Adipocyte (in vitro differentiated cells): ENCODE measurements at regions not wholly inside any gene's neighbourhood (a gene's known extent, or its start where the extent isn't known, plus 50 kb on each side); places are given as distances from the start of the nearest gene placed in this dataset.

Experiments
- DNase-seq: peaks from one replicate; pipeline ENCODE4 v3.0.0-alpha.2; 2015; ENCODE audit warnings: low read depth
- H3K27me3 ChIP-seq: replicated peaks from 2 replicates; pipeline ENCODE4 v1.7.0; 2013; ENCODE audit warnings: mild to moderate bottlenecking, low read length, moderate library complexity; ENCODE audit not compliant: control insufficient read depth, insufficient read depth
- H3K36me3 ChIP-seq: 2 replicates; pipeline ENCODE4 v1.7.0; 2013; ENCODE audit warnings: low read length, mild to moderate bottlenecking, moderate library complexity; ENCODE audit not compliant: control insufficient read depth, insufficient read depth, severe bottlenecking
- H3K4me1 ChIP-seq: 2 replicates; pipeline ENCODE4 v1.7.0; 2013; ENCODE audit warnings: mild to moderate bottlenecking, low read length, moderate library complexity; ENCODE audit not compliant: control insufficient read depth, insufficient read depth
- H3K4me3 ChIP-seq: 2 replicates; pipeline ENCODE4 v1.7.0; 2013; ENCODE audit warnings: mild to moderate bottlenecking, low read length, moderate library complexity
- H3K9ac ChIP-seq: 2 replicates; pipeline ENCODE4 v1.7.0; 2013; ENCODE audit warnings: mild to moderate bottlenecking, low read length, moderate library complexity
- H3K9me3 ChIP-seq: 2 replicates; pipeline ENCODE4 v1.7.0; 2013; ENCODE audit warnings: mild to moderate bottlenecking, low read length, moderate library complexity; ENCODE audit not compliant: control insufficient read depth

- H3K27me3 ChIP-seq: no peaks in the 10 kb centered on the region
- peaks cover 47% of the 10 kb centered on the region for H3K4me1 ChIP-seq
- no peaks in the 10 kb centered on the region for H3K9me3 ChIP-seq
- DNase-seq: no peak
- H3K9ac ChIP-seq: no peak overlapping the region
- no peaks in the 10 kb centered on the region for H3K36me3 ChIP-seq
- H3K4me3 ChIP-seq: no peak overlapping the region
Observed at GRCh38 chr3:117405359-117405758, 695.8 kb downstream of the TUSC7 start.

GRCh38 chr3:117407317-117407716, 697.7 kb downstream of the TUSC7 start:
- no peaks in the 10 kb centered on the region for H3K27me3 ChIP-seq

GRCh38 chr3:117408811-117409210, 699.2 kb downstream of the TUSC7 start:
- H3K9me3 ChIP-seq: no peaks in the 10 kb centered on the region
- H3K27me3 ChIP-seq: no peaks in the 10 kb centered on the region
- H3K36me3 ChIP-seq: no peaks in the 10 kb centered on the region
- peaks cover 42% of the 10 kb centered on the region for H3K4me1 ChIP-seq
- H3K4me3 ChIP-seq: no peak overlapping the region
- H3K9ac ChIP-seq: no peak overlapping the region
- peak; percentile 59 for DNase-seq

More at GRCh38 chr3:117407317-117407716, 697.7 kb downstream of the TUSC7 start:
- H3K4me1 ChIP-seq: peaks cover 47% of the 10 kb centered on the region
- no peaks in the 10 kb centered on the region for H3K9me3 ChIP-seq
- no peak for DNase-seq
- H3K4me3 ChIP-seq: no peak overlapping the region
- no peaks in the 10 kb centered on the region for H3K36me3 ChIP-seq
- no peak overlapping the region for H3K9ac ChIP-seq

- Histone ChIP-seq H3K9me3 (no peaks in the 10 kb centered on the region), H3K4me1 (peaks cover 37% of the 10 kb centered on the region), H3K27me3 (no peaks in the 10 kb centered on the region), H3K9ac (no peak overlapping the region), H3K36me3 (no peaks in the 10 kb centered on the region), H3K4me3 (no peak overlapping the region)
- DNase-seq: no peak
Observed at GRCh38 chr3:117409256-117409655, 699.7 kb downstream of the TUSC7 start.

- H3K9ac ChIP-seq: no peak overlapping the region
- H3K27me3 ChIP-seq: no peaks in the 10 kb centered on the region
- no peaks in the 10 kb centered on the region for H3K9me3 ChIP-seq
- peak; percentile 52 for DNase-seq
- H3K36me3 ChIP-seq: no peaks in the 10 kb centered on the region
- H3K4me1 ChIP-seq: peaks cover 31% of the 10 kb centered on the region
- peak overlapping the region; percentile 4 for H3K4me3 ChIP-seq
Observed at GRCh38 chr3:117409701-117410459, 700.3 kb downstream of the TUSC7 start.

- no peak overlapping the region for H3K4me3 ChIP-seq
- no peaks in the 10 kb centered on the region for H3K9me3 ChIP-seq
- DNase-seq: no peak
- H3K27me3 ChIP-seq: no peaks in the 10 kb centered on the region
- H3K36me3 ChIP-seq: no peaks in the 10 kb centered on the region
- no peak overlapping the region for H3K9ac ChIP-seq
- H3K4me1 ChIP-seq: peaks cover 30% of the 10 kb centered on the region
Observed at GRCh38 chr3:117411971-117412370, 702.4 kb downstream of the TUSC7 start.

GRCh38 chr3:117417411-117417810, 707.8 kb downstream of the TUSC7 start:
- Histone ChIP-seq H3K9ac (no peak overlapping the region), H3K36me3 (no peaks in the 10 kb centered on the region), H3K9me3 (no peaks in the 10 kb centered on the region), H3K27me3 (no peaks in the 10 kb centered on the region), H3K4me1 (peaks cover 2% of the 10 kb centered on the region), H3K4me3 (no peak overlapping the region)
- DNase-seq: peak; percentile 35

GRCh38 chr3:117427081-117427480, 717.5 kb downstream of the TUSC7 start:
- DNase-seq: no peak
- Histone ChIP-seq H3K4me3 (no peak overlapping the region), H3K4me1 (no peaks in the 10 kb centered on the region)

GRCh38 chr3:117433427-117433826, 723.8 kb downstream of the TUSC7 start:
- no peak for DNase-seq
- no peaks in the 10 kb centered on the region for H3K27me3 ChIP-seq
- no peaks in the 10 kb centered on the region for H3K36me3 ChIP-seq
- H3K9ac ChIP-seq: no peak overlapping the region
- no peaks in the 10 kb centered on the region for H3K4me1 ChIP-seq
- no peaks in the 10 kb centered on the region for H3K9me3 ChIP-seq
- no peak overlapping the region for H3K4me3 ChIP-seq

More at GRCh38 chr3:117427081-117427480, 717.5 kb downstream of the TUSC7 start:
- no peaks in the 10 kb centered on the region for H3K27me3 ChIP-seq
- no peak overlapping the region for H3K9ac ChIP-seq
- no peaks in the 10 kb centered on the region for H3K36me3 ChIP-seq
- no peaks in the 10 kb centered on the region for H3K9me3 ChIP-seq

GRCh38 chr3:117434661-117435412, 725.3 kb downstream of the TUSC7 start:
- Histone ChIP-seq H3K36me3 (no peaks in the 10 kb centered on the region), H3K9ac (no peak overlapping the region), H3K9me3 (no peaks in the 10 kb centered on the region), H3K4me1 (no peaks in the 10 kb centered on the region), H3K4me3 (no peak overlapping the region), H3K27me3 (no peaks in the 10 kb centered on the region)
- DNase-seq: no peak

- Histone ChIP-seq H3K9ac (no peak overlapping the region), H3K27me3 (no peaks in the 10 kb centered on the region), H3K4me3 (no peak overlapping the region), H3K4me1 (peaks cover 4% of the 10 kb centered on the region), H3K36me3 (no peaks in the 10 kb centered on the region), H3K9me3 (no peaks in the 10 kb centered on the region)
- no peak for DNase-seq
Observed at GRCh38 chr3:117435506-117435905, 725.9 kb downstream of the TUSC7 start.
